ENCODE measurements at regions not wholly inside any gene's neighbourhood (a gene's known extent, or its start where the extent isn't known, plus 50 kb on each side); places are given as distances from the start of the nearest gene placed in this dataset.

GRCh38 chr16:66003201-66003600, 363.3 kb upstream of the CDH5 start:
- in situ Hi-C loops (cut with MboI; ENCODE audit: low sequenced_read_pairs) (no loop called here), dilution Hi-C loops (cut with HindIII; ENCODE audit: low sequenced_read_pairs, unreplicated experiment) (no loop called here), intact Hi-C loops (cut with micrococcal nuclease) (no loop called here)
- H3K27me3 ChIP-seq (ENCODE audit: control insufficient read depth, insufficient read depth, low read length): no peaks in the 10 kb centered on the region
- no peak overlapping the region for H3K9ac ChIP-seq (ENCODE audit: low read depth, low read length)
- H2AFZ ChIP-seq (replicated peaks; ENCODE audit: low read length, poor library complexity): no peak overlapping the region
- H3K9me1 ChIP-seq (ENCODE audit: insufficient read depth, low read length): peaks cover 19% of the 10 kb centered on the region
- peak overlapping the region; percentile 21; the same call in 1 of the 2 replicates for H2BK120ac ChIP-seq (ENCODE audit: low read depth, low read length)
- H3K36me3 ChIP-seq (ENCODE audit: control insufficient read depth, insufficient read depth, low read length): no peaks in the 10 kb centered on the region
- H4K8ac ChIP-seq (ENCODE audit: low read depth in 2 of 2, low read length in 2 of 2): 0 out of 4 replicates have a peak overlapping the region, but pooled peaks of 1 of the 2 experiments have one; percentile 10
- ChIA-PET POLR2A (ENCODE audit: unreplicated experiment) (no interaction called here), CTCF (interaction anchor here (0.9 kb wide), 1 partner anchor 153 kb away, joined by 3 read pairs; no protein-coding TSS in a partner anchor)
- no CpG with 5 or more reads among the region's 2 CpGs for WGBS, 2 experiments (ENCODE audit: extremely low coverage in 2 of 2, insufficient read length in 1 of 2)
- no peak overlapping the region for H4K91ac ChIP-seq (ENCODE audit: insufficient read depth, low read depth, low read length)
- H2AK5ac ChIP-seq (ENCODE audit: low read depth, low read length): no peak overlapping the region
- peak overlapping the region; percentile 54; the same call in 1 of the 2 replicates for H3K27ac ChIP-seq (ENCODE audit: insufficient read depth, low read length)
- TF ChIP-seq FOS (IDR thresholded peaks at IDR 0.05; ENCODE audit: low read depth, low read length) (0 out of 2 replicates have a peak, but pooled peaks have one; percentile 3), CHD1 (IDR thresholded peaks at IDR 0.05; ENCODE audit: low read depth, low read length) (no peak)
- no TSS peak for BruUV-seq (replicated peaks)
- H3K23ac ChIP-seq (ENCODE audit: low read depth, low read length): no peak overlapping the region
- H2BK5ac ChIP-seq (ENCODE audit: low read depth, low read length, poor library complexity, severe bottlenecking): no peak overlapping the region
- ATAC-seq (ENCODE audit: low read depth) (peak; percentile 81), DNase-seq (peak; percentile 76)
- no peak overlapping the region for H3K4me2 ChIP-seq (ENCODE audit: low read depth, low read length)
- peak overlapping the region; percentile 32 for H2BK20ac ChIP-seq (ENCODE audit: low read depth, low read length)
- no peak overlapping the region for H3K4me3 ChIP-seq (ENCODE audit: insufficient read depth, low read depth, low read length)
- H3K9me3 ChIP-seq (ENCODE audit: control insufficient read depth, insufficient read depth, low read length): no peaks in the 10 kb centered on the region
- H3K56ac ChIP-seq (ENCODE audit: extremely low read depth, insufficient read depth, low read length): no peak overlapping the region
- peak overlapping the region; percentile 25; the same call in 1 of the 2 replicates for H3K18ac ChIP-seq (ENCODE audit: low read depth, low read length)
- peaks cover 31% of the 10 kb centered on the region for H3K4me1 ChIP-seq (ENCODE audit: control insufficient read depth, insufficient read depth, low read length)
- H3K79me1 ChIP-seq (ENCODE audit: low read depth in 1 of 2, low read length in 2 of 2): no peaks in the 10 kb centered on the region
- no peak overlapping the region for H3K14ac ChIP-seq (replicated peaks; ENCODE audit: low read depth, low read length)
- H2BK15ac ChIP-seq (ENCODE audit: low read depth, low read length): 0 out of 3 replicates have a peak overlapping the region, but pooled peaks have one; percentile 23
- no peaks in the 10 kb centered on the region for H4K20me1 ChIP-seq (ENCODE audit: insufficient read depth, low read length)
- no peak overlapping the region for H2AK9ac ChIP-seq (replicated peaks; ENCODE audit: low read depth, low read length, poor library complexity)
- peak overlapping the region; percentile 10; the same call in 1 of the 2 replicates for H3K4ac ChIP-seq (ENCODE audit: low read depth, low read length)
- no peak overlapping the region for H4K5ac ChIP-seq (ENCODE audit: low read depth, low read length)
